ENCODE measurements at regions not wholly inside any gene's neighbourhood (a gene's known extent, or its start where the extent isn't known, plus 50 kb on each side); places are given as distances from the start of the nearest gene placed in this dataset.

- no peak overlapping the region for H3K4me2 ChIP-seq (ENCODE audit: low read length)
These were observed 57.7 kb upstream of the VEGFC start for GRCh38 chr4:176850436-176850835.

GRCh38 chr4:176856421-176856820 lies 63.7 kb upstream of the VEGFC start:
- Histone ChIP-seq H3K79me2 (ENCODE audit: low read length) (no peaks in the 10 kb centered on the region), H3K4me2 (ENCODE audit: low read length) (no peak overlapping the region), H3K27ac (ENCODE audit: low read length) (no peak overlapping the region), H3K4me3 (ENCODE audit: low read length) (no peak overlapping the region), H3K9me3 (ENCODE audit: insufficient read depth, low read length) (no peaks in the 10 kb centered on the region), H3K4me1 (ENCODE audit: low read length) (no peaks in the 10 kb centered on the region), H4K20me1 (ENCODE audit: insufficient read depth, low read length) (no peaks in the 10 kb centered on the region), H3K27me3 (ENCODE audit: low read depth, low read length) (no peaks in the 10 kb centered on the region), H3K9ac (ENCODE audit: low read length) (no peak overlapping the region), H3K36me3 (replicated peaks; ENCODE audit: low read depth, low read length) (no peaks in the 10 kb centered on the region), H2AFZ (ENCODE audit: low read depth, low read length) (no peak overlapping the region)
- TF ChIP-seq EZH2phosphoT487 (IDR thresholded peaks at IDR 0.05; ENCODE audit: low read depth) (no peak), CTCF (IDR thresholded peaks at IDR 0.05; ENCODE audit: low read depth, low read length) (no peak)

More at GRCh38 chr4:176850436-176850835, 57.7 kb upstream of the VEGFC start:
- H2AFZ ChIP-seq (ENCODE audit: low read depth, low read length), result no peak overlapping the region
- no peak overlapping the region for H3K9ac ChIP-seq (ENCODE audit: low read length)
- H3K36me3 ChIP-seq (replicated peaks; ENCODE audit: low read depth, low read length), result no peaks in the 10 kb centered on the region
- H3K27ac ChIP-seq (ENCODE audit: low read length), result no peak overlapping the region
- no peak overlapping the region for H3K4me3 ChIP-seq (ENCODE audit: low read length)
- no peak for TF ChIP-seq CTCF (IDR thresholded peaks at IDR 0.05; ENCODE audit: low read depth, low read length)
- no peak for TF ChIP-seq EZH2phosphoT487 (IDR thresholded peaks at IDR 0.05; ENCODE audit: low read depth)
- no peaks in the 10 kb centered on the region for H3K4me1 ChIP-seq (ENCODE audit: low read length)
- H3K9me3 ChIP-seq (ENCODE audit: insufficient read depth, low read length), result no peaks in the 10 kb centered on the region
- no peaks in the 10 kb centered on the region for H4K20me1 ChIP-seq (ENCODE audit: insufficient read depth, low read length)
- H3K27me3 ChIP-seq (ENCODE audit: low read depth, low read length), result no peaks in the 10 kb centered on the region
- H3K79me2 ChIP-seq (ENCODE audit: low read length), result no peaks in the 10 kb centered on the region

GRCh38 chr4:176858839-176859238 lies 66.1 kb upstream of the VEGFC start:
- no peak for TF ChIP-seq EZH2phosphoT487 (IDR thresholded peaks at IDR 0.05; ENCODE audit: low read depth)
- TF ChIP-seq CTCF (IDR thresholded peaks at IDR 0.05; ENCODE audit: low read depth, low read length), result no peak
- H3K79me2 ChIP-seq (ENCODE audit: low read length), result no peaks in the 10 kb centered on the region
- no peak overlapping the region for H3K9ac ChIP-seq (ENCODE audit: low read length)
- no peaks in the 10 kb centered on the region for H3K9me3 ChIP-seq (ENCODE audit: insufficient read depth, low read length)
- H3K4me1 ChIP-seq (ENCODE audit: low read length), result no peaks in the 10 kb centered on the region
- no peak overlapping the region for H3K27ac ChIP-seq (ENCODE audit: low read length)
- no peak overlapping the region for H3K4me2 ChIP-seq (ENCODE audit: low read length)
- H3K27me3 ChIP-seq (ENCODE audit: low read depth, low read length), result no peaks in the 10 kb centered on the region
- H3K36me3 ChIP-seq (replicated peaks; ENCODE audit: low read depth, low read length), result no peaks in the 10 kb centered on the region
- H2AFZ ChIP-seq (ENCODE audit: low read depth, low read length), result no peak overlapping the region
- H3K4me3 ChIP-seq (ENCODE audit: low read length), result no peak overlapping the region
- no peaks in the 10 kb centered on the region for H4K20me1 ChIP-seq (ENCODE audit: insufficient read depth, low read length)

- no peaks in the 10 kb centered on the region for H3K79me2 ChIP-seq (ENCODE audit: low read length)
- H3K9ac ChIP-seq (ENCODE audit: low read length), result no peak overlapping the region
- H3K4me3 ChIP-seq (ENCODE audit: low read length), result no peak overlapping the region
- H3K36me3 ChIP-seq (replicated peaks; ENCODE audit: low read depth, low read length), result no peaks in the 10 kb centered on the region
- H3K9me3 ChIP-seq (ENCODE audit: insufficient read depth, low read length), result no peaks in the 10 kb centered on the region
- no peak overlapping the region for H3K27ac ChIP-seq (ENCODE audit: low read length)
- no peaks in the 10 kb centered on the region for H4K20me1 ChIP-seq (ENCODE audit: insufficient read depth, low read length)
- H3K4me2 ChIP-seq (ENCODE audit: low read length), result no peak overlapping the region
- no peak overlapping the region for H2AFZ ChIP-seq (ENCODE audit: low read depth, low read length)
- TF ChIP-seq EZH2phosphoT487 (IDR thresholded peaks at IDR 0.05; ENCODE audit: low read depth) (no peak), CTCF (IDR thresholded peaks at IDR 0.05; ENCODE audit: low read depth, low read length) (no peak)
- H3K27me3 ChIP-seq (ENCODE audit: low read depth, low read length), result no peaks in the 10 kb centered on the region
- H3K4me1 ChIP-seq (ENCODE audit: low read length), result no peaks in the 10 kb centered on the region
These were observed 71.5 kb upstream of the VEGFC start for GRCh38 chr4:176864238-176864637.
